ENCODE measurements at regions not wholly inside any gene's neighbourhood (a gene's known extent, or its start where the extent isn't known, plus 50 kb on each side); places are given as distances from the start of the nearest gene placed in this dataset.

DNA sequence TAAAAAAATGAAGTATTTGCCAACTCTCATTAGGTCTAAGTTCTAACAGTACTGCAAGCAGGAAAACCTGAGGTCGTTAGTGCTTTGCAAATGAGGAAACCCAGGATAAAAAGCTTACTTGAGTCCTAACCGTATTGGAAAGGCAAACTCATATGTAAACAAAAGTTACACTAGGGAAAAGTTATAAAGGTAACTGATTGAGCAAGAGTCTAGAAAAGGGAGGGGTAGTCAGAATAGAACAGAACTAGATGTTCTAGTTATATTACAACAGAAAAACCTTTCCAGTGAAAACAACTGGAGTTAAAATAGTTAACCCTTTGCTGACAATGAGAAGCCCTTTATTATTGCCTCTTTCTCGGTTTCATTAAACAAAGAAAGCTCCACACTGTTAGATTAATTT lies 66.4 kb upstream of the MAOA start:
- H3K9me3 ChIP-seq: no peaks in the 10 kb centered on the region
- no peaks in the 10 kb centered on the region for H3K36me3 ChIP-seq
- no peaks in the 10 kb centered on the region for H3K27me3 ChIP-seq
- DNase-seq: no peak
- no peak overlapping the region for H3K4me3 ChIP-seq

DNA sequence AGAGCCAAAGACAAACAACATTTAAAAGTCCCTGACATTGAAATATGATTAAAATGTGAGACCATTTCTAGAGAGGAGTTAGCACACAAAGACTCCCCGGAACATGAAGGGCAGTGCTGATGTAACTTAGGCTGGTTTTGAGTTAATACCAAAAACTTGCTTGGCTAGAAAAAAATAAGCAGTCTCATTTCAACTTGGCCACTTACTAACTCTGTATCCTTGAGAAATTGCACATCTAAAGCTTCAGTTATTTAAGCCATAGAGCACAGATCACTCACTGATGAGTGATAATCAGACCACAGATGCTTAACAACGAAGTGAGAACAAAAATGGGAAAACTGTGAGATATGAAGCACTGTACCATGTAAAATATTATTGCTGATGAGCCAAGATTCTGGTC lies 65.9 kb upstream of the MAOA start:
- no peak for DNase-seq
- H3K27me3 ChIP-seq: no peaks in the 10 kb centered on the region
- no peaks in the 10 kb centered on the region for H3K9me3 ChIP-seq
- no peak overlapping the region for H3K4me3 ChIP-seq
- no peaks in the 10 kb centered on the region for H3K36me3 ChIP-seq

- no peak overlapping the region for H3K4me3 ChIP-seq
- H3K9me3 ChIP-seq: no peaks in the 10 kb centered on the region
- DNase-seq: no peak
- no peaks in the 10 kb centered on the region for H3K27me3 ChIP-seq
- H3K36me3 ChIP-seq: no peaks in the 10 kb centered on the region
These were observed 63.5 kb upstream of the MAOA start for GRCh38 chrX:43592597-43592996.

DNA sequence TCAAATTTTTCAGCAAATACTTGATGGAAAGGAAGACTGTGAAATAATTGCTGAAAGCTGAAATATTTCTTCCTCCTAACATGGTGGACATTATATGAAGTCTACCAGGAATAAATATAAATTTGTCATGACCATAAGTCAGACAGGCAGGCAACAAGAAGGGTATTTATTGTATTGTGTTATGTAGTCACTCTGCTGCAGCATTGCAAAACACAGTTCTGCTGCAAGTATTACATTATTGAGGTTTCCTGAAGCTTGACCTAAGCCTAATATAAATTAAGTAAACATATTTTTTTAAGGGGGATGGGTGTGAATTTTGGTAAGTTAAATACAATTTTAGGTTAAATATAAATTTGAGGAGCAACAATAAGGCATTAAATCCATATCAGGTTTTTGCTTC lies 60.2 kb upstream of the MAOA start:
- Histone ChIP-seq H3K9me3 (no peaks in the 10 kb centered on the region), H3K27me3 (no peaks in the 10 kb centered on the region), H3K36me3 (no peaks in the 10 kb centered on the region), H3K4me3 (no peak overlapping the region)
- DNase-seq: no peak

- no peak for DNase-seq
- no peaks in the 10 kb centered on the region for H3K9me3 ChIP-seq
- no peaks in the 10 kb centered on the region for H3K27me3 ChIP-seq
- H3K36me3 ChIP-seq: no peaks in the 10 kb centered on the region
- no peak overlapping the region for H3K4me3 ChIP-seq
These were observed 51.3 kb upstream of the MAOA start for GRCh38 chrX:43604753-43605152.

DNA sequence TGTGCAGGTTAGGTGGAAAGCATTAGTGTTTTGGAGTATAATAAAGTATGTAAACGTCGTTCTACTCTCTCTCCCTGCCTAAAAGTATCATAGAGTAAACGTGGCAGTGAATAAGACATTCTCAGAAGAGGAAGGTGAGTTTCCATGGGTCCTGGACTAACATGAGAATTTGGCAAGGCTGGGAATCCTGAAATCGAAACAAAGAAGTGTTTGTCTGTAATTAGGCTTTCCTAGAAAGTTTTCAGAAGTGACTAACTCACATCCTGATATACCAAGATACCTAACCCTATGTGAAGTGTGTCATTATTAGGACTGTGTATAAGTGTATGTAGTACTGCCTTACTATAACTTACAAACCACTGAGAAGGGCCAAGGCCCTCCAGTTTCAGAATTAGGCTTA lies 50.7 kb upstream of the MAOA start:
- Histone ChIP-seq H3K9me3 (no peaks in the 10 kb centered on the region), H3K4me3 (no peak overlapping the region), H3K36me3 (no peaks in the 10 kb centered on the region), H3K27me3 (no peaks in the 10 kb centered on the region)
- no peak for DNase-seq

Data from MG63 (cell line).